ENCODE measurements at regions not wholly inside any gene's neighbourhood (a gene's known extent, or its start where the extent isn't known, plus 50 kb on each side); places are given as distances from the start of the nearest gene placed in this dataset.

- Histone ChIP-seq H3K36me3 (ENCODE audit: insufficient read depth, low read length) (no peaks in the 10 kb centered on the region), H4K20me1 (ENCODE audit: insufficient read depth, low read length) (no peaks in the 10 kb centered on the region), H3K9me2 (ENCODE audit: insufficient read depth, low read length) (no peaks in the 10 kb centered on the region), H3K79me2 (ENCODE audit: insufficient read depth, low read depth, low read length) (no peaks in the 10 kb centered on the region), H2AFZ (ENCODE audit: low read length) (peak overlapping the region; percentile 98), H3K4me2 (ENCODE audit: low read length) (peak overlapping the region; percentile 60), H3K9me3 (ENCODE audit: low read length) (no peaks in the 10 kb centered on the region; the same call in 1 of the 2 replicates), H3K27ac (ENCODE audit: low read depth, low read length, poor library complexity, severe bottlenecking) (peak overlapping the region; percentile 24), H3K4me1 (ENCODE audit: insufficient read depth, low read length, poor library complexity, severe bottlenecking) (peaks cover 14% of the 10 kb centered on the region), H3K4me3 (ENCODE audit: low read depth, low read length, poor library complexity, severe bottlenecking) (peak overlapping the region; percentile 30)
- ChIA-PET POLR2A (interaction anchor here (0.7 to 1.6 kb wide), 3 partner anchors 31 to 222 kb away, joined by 3 to 4 read pairs (median 3); no protein-coding TSS in a partner anchor), CTCF (ENCODE audit: unreplicated experiment) (no interaction called here)
- DNase-seq (ENCODE audit: low spot score): peak; percentile 61
- TF ChIP-seq, protein P1, sequence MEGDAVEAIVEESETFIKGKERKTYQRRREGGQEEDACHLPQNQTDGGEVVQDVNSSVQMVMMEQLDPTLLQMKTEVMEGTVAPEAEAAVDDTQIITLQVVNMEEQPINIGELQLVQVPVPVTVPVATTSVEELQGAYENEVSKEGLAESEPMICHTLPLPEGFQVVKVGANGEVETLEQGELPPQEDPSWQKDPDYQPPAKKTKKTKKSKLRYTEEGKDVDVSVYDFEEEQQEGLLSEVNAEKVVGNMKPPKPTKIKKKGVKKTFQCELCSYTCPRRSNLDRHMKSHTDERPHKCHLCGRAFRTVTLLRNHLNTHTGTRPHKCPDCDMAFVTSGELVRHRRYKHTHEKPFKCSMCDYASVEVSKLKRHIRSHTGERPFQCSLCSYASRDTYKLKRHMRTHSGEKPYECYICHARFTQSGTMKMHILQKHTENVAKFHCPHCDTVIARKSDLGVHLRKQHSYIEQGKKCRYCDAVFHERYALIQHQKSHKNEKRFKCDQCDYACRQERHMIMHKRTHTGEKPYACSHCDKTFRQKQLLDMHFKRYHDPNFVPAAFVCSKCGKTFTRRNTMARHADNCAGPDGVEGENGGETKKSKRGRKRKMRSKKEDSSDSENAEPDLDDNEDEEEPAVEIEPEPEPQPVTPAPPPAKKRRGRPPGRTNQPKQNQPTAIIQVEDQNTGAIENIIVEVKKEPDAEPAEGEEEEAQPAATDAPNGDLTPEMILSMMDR (conservative IDR thresholded peaks at IDR 0.05; ENCODE audit: low read length): no peak
- TF ChIP-seq EZH2phosphoT487 (IDR thresholded peaks at IDR 0.05; ENCODE audit: borderline replicate concordance, low read depth, low read length): no peak
- intact Hi-C loops (cut with micrococcal nuclease; ENCODE audit: unreplicated experiment): no loop called here
- BruUV-seq (replicated peaks): no TSS peak
Measured at GRCh38 chr5:125056671-125057485, 310.4 kb upstream of the ZNF608 start.

DNA sequence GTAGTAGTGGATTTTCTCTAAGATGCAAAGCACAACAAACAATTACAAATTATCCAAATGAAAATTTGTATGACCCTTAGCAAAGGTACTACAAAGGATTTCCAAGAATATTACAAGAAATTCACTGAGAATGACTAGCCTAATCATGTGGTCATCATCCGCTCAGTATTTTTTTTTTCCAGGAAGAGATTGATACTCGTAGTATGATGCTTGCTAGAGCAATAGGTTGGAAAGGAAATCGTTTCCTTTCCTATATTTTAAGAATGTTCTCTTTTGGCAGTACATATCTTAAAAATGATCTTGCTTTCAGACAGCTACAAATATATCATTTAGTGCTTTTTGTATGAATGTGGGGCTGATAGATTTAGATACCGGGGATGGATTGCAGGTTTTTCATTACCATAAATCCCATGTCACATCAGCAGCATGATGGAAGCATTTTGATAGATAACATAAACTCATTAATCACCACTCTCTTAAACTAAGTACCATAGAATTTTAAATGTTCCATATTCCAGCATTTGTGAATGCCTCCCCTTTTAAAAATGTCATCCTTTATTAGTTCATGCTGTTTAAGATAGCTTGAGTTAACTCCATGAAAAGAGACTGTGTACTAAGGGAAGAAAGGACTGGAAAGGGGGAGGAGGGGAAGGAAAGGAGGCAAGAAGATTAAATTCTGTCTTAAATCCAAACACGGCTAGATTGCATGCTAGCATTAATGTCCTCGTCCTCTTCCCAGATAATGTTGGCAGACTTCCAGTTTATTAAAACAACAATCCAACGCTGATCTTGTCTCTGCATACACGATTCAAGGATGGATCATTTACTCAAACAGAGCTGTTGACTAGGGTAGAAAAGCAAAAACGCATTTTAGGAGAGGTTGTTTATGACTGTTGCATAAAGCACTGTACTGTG, 311.7 kb upstream of the ZNF608 start:
- Histone ChIP-seq H3K27ac (ENCODE audit: low read depth, low read length, poor library complexity, severe bottlenecking) (no peak overlapping the region), H4K20me1 (ENCODE audit: insufficient read depth, low read length) (no peaks in the 10 kb centered on the region), H3K4me3 (ENCODE audit: low read depth, low read length, poor library complexity, severe bottlenecking) (no peak overlapping the region), H3K4me2 (ENCODE audit: low read length) (no peak overlapping the region), H3K9me2 (ENCODE audit: insufficient read depth, low read length) (no peaks in the 10 kb centered on the region), H3K36me3 (ENCODE audit: insufficient read depth, low read length) (no peaks in the 10 kb centered on the region), H3K4me1 (ENCODE audit: insufficient read depth, low read length, poor library complexity, severe bottlenecking) (peaks cover 14% of the 10 kb centered on the region), H2AFZ (ENCODE audit: low read length) (peak overlapping the region; percentile 39; the same call in 1 of the 2 replicates), H3K79me2 (ENCODE audit: insufficient read depth, low read depth, low read length) (no peaks in the 10 kb centered on the region), H3K9me3 (ENCODE audit: low read length) (no peaks in the 10 kb centered on the region; the same call in 1 of the 2 replicates)
- intact Hi-C loops (cut with micrococcal nuclease; ENCODE audit: unreplicated experiment): no loop called here
- DNase-seq (ENCODE audit: low spot score): no peak
- BruUV-seq (replicated peaks): no TSS peak
- POLR2A ChIA-PET: interaction anchor here (0.5 to 1.6 kb wide), 4 partner anchors 32 to 349 kb away, joined by 3 to 4 read pairs (median 3); no protein-coding TSS in a partner anchor
- CTCF ChIA-PET (ENCODE audit: unreplicated experiment): no interaction called here
- TF ChIP-seq EZH2phosphoT487 (IDR thresholded peaks at IDR 0.05; ENCODE audit: borderline replicate concordance, low read depth, low read length): no peak
- TF ChIP-seq, protein P1 (conservative IDR thresholded peaks at IDR 0.05; ENCODE audit: low read length): no peak
